Panc1 (cell line): ENCODE measurements at regions not wholly inside any gene's neighbourhood (a gene's known extent, or its start where the extent isn't known, plus 50 kb on each side); places are given as distances from the start of the nearest gene placed in this dataset.

Source experiments
- ATAC-seq: fragments of 200-7000 bp; cut with Tn5 transposase; 2 replicates; pipeline ENCODE4 v1.9.1; 2020; ENCODE audit warnings: mild to moderate bottlenecking, moderate library complexity
- BruUV-seq: library from RNA; stranded (reverse); fragments of 400-500 nt; replicated peaks from 2 replicates; lab custom pipeline; 2021; lab: Mats Ljungman, UMichigan
- CTCF ChIA-PET: fragments of 300-600 bp; sonication (Branson Sonifier 250); formaldehyde crosslinking; loops from one replicate; lab custom pipeline; 2022; ENCODE audit warnings: antibody characterized with exemption; lab: Charles Lee
- POLR2A ChIA-PET: fragments of 300-600 bp; sonication (Branson Sonifier 250); formaldehyde crosslinking; loops from one replicate; lab custom pipeline; 2022; ENCODE audit warnings: antibody characterized with exemption; lab: Charles Lee
- DNase-seq: peaks from one replicate; pipeline ENCODE4 v3.0.0-alpha.2; 2010; ENCODE audit warnings: low read depth, low spot score
- H3K27ac ChIP-seq: 2 replicates; pipeline ENCODE4 v1.5.1; 2011; ENCODE audit warnings: mild to moderate bottlenecking, low read length, inconsistent platforms
- H3K27me3 ChIP-seq: fragments of 200-500 bp; sonication (Bioruptor generic); 2 replicates; pipeline ENCODE4 v1.6.0; 2014; ENCODE audit warnings: low read length, inconsistent platforms; ENCODE audit not compliant: control insufficient read depth, insufficient read depth
- H3K36me3 ChIP-seq: fragments of 200-500 bp; sonication (Bioruptor generic); 2 replicates; pipeline ENCODE4 v1.5.1; 2014; ENCODE audit warnings: inconsistent platforms, mild to moderate bottlenecking, low read length, moderate library complexity; ENCODE audit not compliant: control insufficient read depth, insufficient read depth
- H3K4me1 ChIP-seq: 2 replicates; pipeline ENCODE4 v1.5.1; 2011; ENCODE audit warnings: inconsistent platforms, mild to moderate bottlenecking, low read length, moderate library complexity; ENCODE audit not compliant: control insufficient read depth, insufficient read depth
- H3K4me3 ChIP-seq, 2 experiments: 2 replicates each; pipeline ENCODE4 v1.5.1; 2011 to 2012; ENCODE audit warnings: low read depth in 2 of 2, low read length in 2 of 2, mild to moderate bottlenecking in 2 of 2, inconsistent platforms in 1 of 2, moderate library complexity in 1 of 2
- H3K9me3 ChIP-seq: fragments of 200-500 bp; sonication (Bioruptor generic); 2 replicates; pipeline ENCODE4 v1.5.1; 2014; ENCODE audit warnings: low read depth, mild to moderate bottlenecking, inconsistent platforms, low read length, moderate library complexity; ENCODE audit not compliant: control insufficient read depth, insufficient read depth
- POLR2AphosphoS5 ChIP-seq: IDR thresholded peaks from 2 replicates; pipeline ENCODE4 v1.6.1; 2012; ENCODE audit warnings: mild to moderate bottlenecking, low read depth, low read length, moderate library complexity
- SIN3A ChIP-seq: IDR thresholded peaks from 2 replicates; pipeline ENCODE4 v1.6.1; 2012; ENCODE audit warnings: low read depth, mild to moderate bottlenecking, low read length, moderate library complexity, borderline replicate concordance; ENCODE audit not compliant: insufficient read depth
- TCF7L2 ChIP-seq: IDR thresholded peaks from 2 replicates; pipeline ENCODE4 v1.6.1; 2011; ENCODE audit warnings: mild to moderate bottlenecking, low read depth, low read length, inconsistent platforms
- in situ Hi-C: cut with HindIII; loops from 2 replicates; pipeline ENCODE4 v1.10.0; 2016; ENCODE audit warnings: low sequenced_read_pairs, low pct_unique_long_range_greater_than_20kb
- intact Hi-C: fragments of 100-400 bp; cut with micrococcal nuclease; formaldehyde crosslinking; loops from one replicate; pipeline ENCODE4 v1.10.0; 2022; ENCODE audit not compliant: unreplicated experiment
- TF ChIP-seq, protein P1 (sequence below), 2 experiments: IDR thresholded peaks; 2 replicates each; pipeline ENCODE4 v1.6.1; 2011 to 2012; ENCODE audit warnings: low read depth in 2 of 2, control low read depth in 1 of 2, low read length in 1 of 2, mild to moderate bottlenecking in 1 of 2, moderate library complexity in 1 of 2; ENCODE audit not compliant: insufficient read depth in 1 of 2
- TF ChIP-seq, protein P2 (sequence below): fragments of 450-650 bp; IDR thresholded peaks from 2 replicates; pipeline ENCODE4 v1.5.1; 2017; ENCODE audit warnings: mild to moderate bottlenecking

GRCh38 chr9:7369384-7369821 lies 430.2 kb downstream of the DMAC1 start:
- no peaks in the 10 kb centered on the region for H3K9me3 ChIP-seq
- no TSS peak for BruUV-seq
- ChIA-PET CTCF (no interaction called here), POLR2A (no interaction called here)
- DNase-seq, result no peak
- no peaks in the 10 kb centered on the region for H3K27me3 ChIP-seq
- no peaks in the 10 kb centered on the region for H3K36me3 ChIP-seq
- intact Hi-C loops (no loop called here), in situ Hi-C loops (no loop called here)
- H3K4me1 ChIP-seq, result no peaks in the 10 kb centered on the region
- H3K4me3 ChIP-seq, result no peak overlapping the region
- H3K27ac ChIP-seq, result no peak overlapping the region
- no peak for ATAC-seq
- TF ChIP-seq, protein P1, sequence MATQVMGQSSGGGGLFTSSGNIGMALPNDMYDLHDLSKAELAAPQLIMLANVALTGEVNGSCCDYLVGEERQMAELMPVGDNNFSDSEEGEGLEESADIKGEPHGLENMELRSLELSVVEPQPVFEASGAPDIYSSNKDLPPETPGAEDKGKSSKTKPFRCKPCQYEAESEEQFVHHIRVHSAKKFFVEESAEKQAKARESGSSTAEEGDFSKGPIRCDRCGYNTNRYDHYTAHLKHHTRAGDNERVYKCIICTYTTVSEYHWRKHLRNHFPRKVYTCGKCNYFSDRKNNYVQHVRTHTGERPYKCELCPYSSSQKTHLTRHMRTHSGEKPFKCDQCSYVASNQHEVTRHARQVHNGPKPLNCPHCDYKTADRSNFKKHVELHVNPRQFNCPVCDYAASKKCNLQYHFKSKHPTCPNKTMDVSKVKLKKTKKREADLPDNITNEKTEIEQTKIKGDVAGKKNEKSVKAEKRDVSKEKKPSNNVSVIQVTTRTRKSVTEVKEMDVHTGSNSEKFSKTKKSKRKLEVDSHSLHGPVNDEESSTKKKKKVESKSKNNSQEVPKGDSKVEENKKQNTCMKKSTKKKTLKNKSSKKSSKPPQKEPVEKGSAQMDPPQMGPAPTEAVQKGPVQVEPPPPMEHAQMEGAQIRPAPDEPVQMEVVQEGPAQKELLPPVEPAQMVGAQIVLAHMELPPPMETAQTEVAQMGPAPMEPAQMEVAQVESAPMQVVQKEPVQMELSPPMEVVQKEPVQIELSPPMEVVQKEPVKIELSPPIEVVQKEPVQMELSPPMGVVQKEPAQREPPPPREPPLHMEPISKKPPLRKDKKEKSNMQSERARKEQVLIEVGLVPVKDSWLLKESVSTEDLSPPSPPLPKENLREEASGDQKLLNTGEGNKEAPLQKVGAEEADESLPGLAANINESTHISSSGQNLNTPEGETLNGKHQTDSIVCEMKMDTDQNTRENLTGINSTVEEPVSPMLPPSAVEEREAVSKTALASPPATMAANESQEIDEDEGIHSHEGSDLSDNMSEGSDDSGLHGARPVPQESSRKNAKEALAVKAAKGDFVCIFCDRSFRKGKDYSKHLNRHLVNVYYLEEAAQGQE (IDR thresholded peaks at IDR 0.05; ENCODE audit: insufficient read depth in 1 of 2, low read depth in 2 of 2, low read length in 1 of 2), result no peak
- no peak for TF ChIP-seq SIN3A
- TF ChIP-seq TCF7L2, result no peak
- no peak for TF ChIP-seq POLR2AphosphoS5

DNA sequence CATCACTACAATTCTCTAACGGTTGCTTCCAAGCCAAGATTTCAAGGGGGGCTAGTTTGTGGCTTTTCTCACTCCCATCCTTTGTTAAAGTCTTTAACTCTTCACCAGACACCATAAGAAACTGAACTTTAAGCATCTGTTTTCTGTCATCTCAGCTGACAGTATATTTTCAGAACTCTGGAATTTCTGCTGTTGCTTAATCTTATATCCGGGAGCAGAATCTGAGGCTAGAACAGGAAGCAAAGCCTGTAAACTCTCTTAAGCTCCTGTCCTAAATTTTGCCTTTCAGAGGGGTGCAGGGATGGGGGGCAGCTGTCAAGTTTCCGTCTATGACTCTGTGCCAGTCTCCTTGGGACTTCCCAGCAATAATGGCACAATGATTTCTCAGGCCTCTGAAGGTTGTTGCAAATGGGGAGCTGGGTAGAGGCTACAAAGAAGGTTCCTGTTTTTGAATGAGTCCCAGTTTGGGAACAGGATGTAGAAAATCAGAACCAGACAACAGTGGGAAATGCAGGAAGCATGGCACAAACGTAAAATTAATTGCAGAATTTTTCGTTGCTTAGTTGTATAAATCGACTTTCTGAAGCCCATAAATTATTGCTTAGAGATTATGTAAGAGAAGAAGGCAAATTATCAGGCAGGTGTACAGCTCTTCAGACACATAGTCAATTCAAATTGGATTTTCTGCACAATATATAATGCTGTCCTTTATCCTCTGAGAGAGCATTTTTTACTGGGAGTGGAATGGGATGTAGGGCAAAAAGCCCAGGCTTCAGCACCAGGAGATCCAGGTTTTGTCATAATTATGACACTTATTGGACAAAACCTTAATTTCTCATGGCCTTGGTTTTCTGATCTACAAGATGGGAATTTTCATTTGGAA lies 430.9 kb downstream of the DMAC1 start:
- ChIA-PET POLR2A (no interaction called here), CTCF (no interaction called here)
- in situ Hi-C loops (no loop called here), intact Hi-C loops (no loop called here)
- ATAC-seq (no peak), DNase-seq (no peak)
- Histone ChIP-seq H3K9me3 (no peaks in the 10 kb centered on the region), H3K4me1 (no peaks in the 10 kb centered on the region), H3K4me3 (no peak overlapping the region), H3K27me3 (no peaks in the 10 kb centered on the region), H3K27ac (no peak overlapping the region), H3K36me3 (no peaks in the 10 kb centered on the region)
- no peak for TF ChIP-seq POLR2AphosphoS5
- TF ChIP-seq SIN3A, result no peak
- TF ChIP-seq TCF7L2, result no peak
- no TSS peak for BruUV-seq

- Histone ChIP-seq H3K27ac (no peak overlapping the region), H3K4me1 (no peaks in the 10 kb centered on the region), H3K36me3 (no peaks in the 10 kb centered on the region), H3K9me3 (no peaks in the 10 kb centered on the region), H3K27me3 (no peaks in the 10 kb centered on the region), H3K4me3 (no peak overlapping the region)
- intact Hi-C loops (no loop called here), in situ Hi-C loops (no loop called here)
- no TSS peak for BruUV-seq
- no peak for DNase-seq
- ATAC-seq, result no peak
- TF ChIP-seq, protein P1 (IDR thresholded peaks at IDR 0.05; ENCODE audit: insufficient read depth in 1 of 2, low read depth in 2 of 2, low read length in 1 of 2), result no peak
- TF ChIP-seq, protein P2, sequence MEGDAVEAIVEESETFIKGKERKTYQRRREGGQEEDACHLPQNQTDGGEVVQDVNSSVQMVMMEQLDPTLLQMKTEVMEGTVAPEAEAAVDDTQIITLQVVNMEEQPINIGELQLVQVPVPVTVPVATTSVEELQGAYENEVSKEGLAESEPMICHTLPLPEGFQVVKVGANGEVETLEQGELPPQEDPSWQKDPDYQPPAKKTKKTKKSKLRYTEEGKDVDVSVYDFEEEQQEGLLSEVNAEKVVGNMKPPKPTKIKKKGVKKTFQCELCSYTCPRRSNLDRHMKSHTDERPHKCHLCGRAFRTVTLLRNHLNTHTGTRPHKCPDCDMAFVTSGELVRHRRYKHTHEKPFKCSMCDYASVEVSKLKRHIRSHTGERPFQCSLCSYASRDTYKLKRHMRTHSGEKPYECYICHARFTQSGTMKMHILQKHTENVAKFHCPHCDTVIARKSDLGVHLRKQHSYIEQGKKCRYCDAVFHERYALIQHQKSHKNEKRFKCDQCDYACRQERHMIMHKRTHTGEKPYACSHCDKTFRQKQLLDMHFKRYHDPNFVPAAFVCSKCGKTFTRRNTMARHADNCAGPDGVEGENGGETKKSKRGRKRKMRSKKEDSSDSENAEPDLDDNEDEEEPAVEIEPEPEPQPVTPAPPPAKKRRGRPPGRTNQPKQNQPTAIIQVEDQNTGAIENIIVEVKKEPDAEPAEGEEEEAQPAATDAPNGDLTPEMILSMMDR, result no peak
- TF ChIP-seq TCF7L2, result no peak
- no peak for TF ChIP-seq POLR2AphosphoS5
- no peak for TF ChIP-seq SIN3A
- CTCF ChIA-PET, result no interaction called here
- POLR2A ChIA-PET, result no interaction called here
Measured at GRCh38 chr9:7367726-7368125, 431.9 kb downstream of the DMAC1 start.
